ENCODE measurements at regions not wholly inside any gene's neighbourhood (a gene's known extent, or its start where the extent isn't known, plus 50 kb on each side); places are given as distances from the start of the nearest gene placed in this dataset.

- TF ChIP-seq CTCF (IDR thresholded peaks at IDR 0.05) (no peak), POLR2A (IDR thresholded peaks at IDR 0.05) (no peak)
Measured at GRCh38 chr1:166597516-166597915, 241.8 kb upstream of the POGK start.
